Adrenal gland (tissue), 9 donors: ENCODE measurements at regions not wholly inside any gene's neighbourhood (a gene's known extent, or its start where the extent isn't known, plus 50 kb on each side); places are given as distances from the start of the nearest gene placed in this dataset.

Experiments used
- DNase-seq, 7 donors: peaks; one replicate each; pipeline ENCODE4 v3.0.0-alpha.2; 2019 to 2020
- H3K27ac ChIP-seq, 5 donors: fragments of 200-600 bp; sonication (generic) in 4 of 5; 1 replicate in 3 of 5; 2 replicates in 2 of 5; pipeline versions ENCODE4 v1.5.1 to v1.8.0; 2016 to 2020; ENCODE audit warnings: mild to moderate bottlenecking in 1 of 5
- H3K27me3 ChIP-seq: fragments of 200-600 bp; 2 replicates; pipeline ENCODE4 v1.8.0; 2021
- H3K36me3 ChIP-seq, 2 donors: fragments of 200-600 bp; replicated peaks in 1 of 2; 1 replicate in 1 of 2; 2 replicates in 1 of 2; pipeline versions ENCODE4 v1.5.1 to v1.8.0; 2018 to 2022
- H3K4me1 ChIP-seq, 2 donors: fragments of 200-600 bp; replicated peaks in 1 of 2; 1 replicate in 1 of 2; 2 replicates in 1 of 2; pipeline versions ENCODE4 v1.5.1 to v1.8.0; 2018 to 2021
- H3K4me3 ChIP-seq, 4 donors: fragments of 200-600 bp; sonication (generic) in 3 of 4; one replicate each; pipeline ENCODE4 v1.5.1; 2016 to 2018
- H3K9me3 ChIP-seq, 3 donors: fragments of 200-600 bp; sonication (generic) in 1 of 3; replicated peaks in 1 of 3; 1 replicate in 2 of 3; 2 replicates in 1 of 3; pipeline versions ENCODE4 v1.5.1 to v1.8.0; 2016 to 2021
- POLR2A ChIP-seq, 2 donors: fragments of 450-650 bp; IDR thresholded peaks; one replicate each; pipeline ENCODE4 v1.6.1; 2017; ENCODE audit warnings: antibody characterized with exemption in 2 of 2, mild to moderate bottlenecking in 2 of 2, moderate library complexity in 1 of 2
- WGBS, 4 donors: extraction: QIAGEN DNeasy Blood & Tissue Kit in 2 of 4; methylation state at CpG; one replicate each; pipeline versions ENCODE4 v1.1.5 to v1.1.7; 2013 to 2017; 5-methylcytosine and 5-hydroxymethylcytosine counted together
- intact Hi-C, 2 donors: fragments of 100-400 bp; cut with DNase I; formaldehyde crosslinking; loops; one replicate each; pipeline versions ENCODE4 v1.14.1 to v1.15.0; 2022 to 2023
- TF ChIP-seq, protein P1 (sequence below), 6 experiments: fragments of 450-650 bp in 4 of 6; fragments of 200-600 bp in 2 of 6; sonication (generic) in 1 of 6; IDR thresholded peaks; 1 replicate in 5 of 6; 2 replicates in 1 of 6; pipeline versions ENCODE4 v1.5.1 to v1.8.0; 2016 to 2021; ENCODE audit warnings: antibody characterized with exemption in 6 of 6, mild to moderate bottlenecking in 2 of 6, moderate library complexity in 1 of 6
- donor health status: healthy with polysubstance abuse.
- donor health status: Bipolar disorder and iron deficiency.
- donor health status: DM: yes; HTN: yes; CAD: no.
- donor health status: DM: no; HTN: no; CAD: no.
- donor health status: DM: no; HTN: no; CAD: no.

DNA sequence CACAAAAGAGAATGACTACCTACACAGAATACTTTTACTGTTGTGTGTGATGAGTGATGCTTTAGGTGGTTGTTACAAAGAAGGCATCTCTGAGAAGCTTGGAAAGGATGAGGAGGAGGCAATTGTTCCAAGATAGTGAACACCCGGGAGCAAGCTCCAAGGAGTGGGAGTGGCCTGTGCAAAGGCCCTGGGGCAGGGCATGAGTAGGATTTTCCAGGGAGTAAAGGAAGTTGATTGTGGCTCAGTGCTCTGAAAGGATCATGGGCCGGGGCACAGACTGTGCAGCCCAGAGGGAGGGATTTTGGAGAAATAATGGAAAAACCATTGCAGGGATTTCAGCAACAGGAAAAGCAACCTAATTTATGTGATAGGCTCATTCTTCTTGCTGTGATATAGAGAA, 264.3 kb downstream of the CDH26 start:
- Histone ChIP-seq H3K36me3 (no peaks in the 10 kb centered on the region), H3K27ac (no peak overlapping the region), H3K4me3 (no peak overlapping the region), H3K27me3 (no peaks in the 10 kb centered on the region), H3K9me3 (no peaks in the 10 kb centered on the region), H3K4me1 (no peaks in the 10 kb centered on the region)
- no peak for TF ChIP-seq POLR2A (IDR thresholded peaks at IDR 0.05)
- TF ChIP-seq, protein P1, sequence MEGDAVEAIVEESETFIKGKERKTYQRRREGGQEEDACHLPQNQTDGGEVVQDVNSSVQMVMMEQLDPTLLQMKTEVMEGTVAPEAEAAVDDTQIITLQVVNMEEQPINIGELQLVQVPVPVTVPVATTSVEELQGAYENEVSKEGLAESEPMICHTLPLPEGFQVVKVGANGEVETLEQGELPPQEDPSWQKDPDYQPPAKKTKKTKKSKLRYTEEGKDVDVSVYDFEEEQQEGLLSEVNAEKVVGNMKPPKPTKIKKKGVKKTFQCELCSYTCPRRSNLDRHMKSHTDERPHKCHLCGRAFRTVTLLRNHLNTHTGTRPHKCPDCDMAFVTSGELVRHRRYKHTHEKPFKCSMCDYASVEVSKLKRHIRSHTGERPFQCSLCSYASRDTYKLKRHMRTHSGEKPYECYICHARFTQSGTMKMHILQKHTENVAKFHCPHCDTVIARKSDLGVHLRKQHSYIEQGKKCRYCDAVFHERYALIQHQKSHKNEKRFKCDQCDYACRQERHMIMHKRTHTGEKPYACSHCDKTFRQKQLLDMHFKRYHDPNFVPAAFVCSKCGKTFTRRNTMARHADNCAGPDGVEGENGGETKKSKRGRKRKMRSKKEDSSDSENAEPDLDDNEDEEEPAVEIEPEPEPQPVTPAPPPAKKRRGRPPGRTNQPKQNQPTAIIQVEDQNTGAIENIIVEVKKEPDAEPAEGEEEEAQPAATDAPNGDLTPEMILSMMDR (IDR thresholded peaks at IDR 0.05), result no peak
- DNase-seq, result no peak
- WGBS, 4 donors, result 72 to 93% (median 83%) methylated on average over 2 of the region's 2 CpGs
- intact Hi-C loops, result no loop called here

DNA sequence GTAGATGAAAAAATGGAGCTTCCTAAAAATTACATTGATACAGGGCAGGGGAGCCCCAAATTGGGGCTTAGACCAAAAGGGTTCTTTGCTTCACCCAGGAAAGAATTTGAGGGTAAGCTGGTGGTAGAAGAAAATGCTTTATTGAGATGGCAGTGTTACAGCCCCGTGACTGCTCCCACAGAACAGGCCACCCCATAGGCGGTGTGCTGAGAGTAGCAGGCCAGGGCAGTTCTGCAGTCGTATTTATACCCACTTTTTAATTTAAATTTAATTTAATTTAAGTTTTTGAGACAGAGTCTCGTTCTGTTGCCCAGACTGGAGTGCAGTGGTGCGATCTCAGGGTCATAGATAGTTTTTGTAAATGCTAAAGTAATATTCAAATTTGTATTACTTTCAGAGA, 265.0 kb downstream of the CDH26 start:
- TF ChIP-seq, protein P1 (IDR thresholded peaks at IDR 0.05), result no peak
- TF ChIP-seq POLR2A (IDR thresholded peaks at IDR 0.05), result no peak
- intact Hi-C loops, result no loop called here
- no peak for DNase-seq
- Histone ChIP-seq H3K36me3 (no peaks in the 10 kb centered on the region), H3K27me3 (no peaks in the 10 kb centered on the region), H3K27ac (no peak overlapping the region), H3K9me3 (no peaks in the 10 kb centered on the region), H3K4me1 (no peaks in the 10 kb centered on the region), H3K4me3 (no peak overlapping the region)
- 85 to 91% (median 87%) methylated on average over 5 of the region's 5 CpGs for WGBS, 4 donors

DNA sequence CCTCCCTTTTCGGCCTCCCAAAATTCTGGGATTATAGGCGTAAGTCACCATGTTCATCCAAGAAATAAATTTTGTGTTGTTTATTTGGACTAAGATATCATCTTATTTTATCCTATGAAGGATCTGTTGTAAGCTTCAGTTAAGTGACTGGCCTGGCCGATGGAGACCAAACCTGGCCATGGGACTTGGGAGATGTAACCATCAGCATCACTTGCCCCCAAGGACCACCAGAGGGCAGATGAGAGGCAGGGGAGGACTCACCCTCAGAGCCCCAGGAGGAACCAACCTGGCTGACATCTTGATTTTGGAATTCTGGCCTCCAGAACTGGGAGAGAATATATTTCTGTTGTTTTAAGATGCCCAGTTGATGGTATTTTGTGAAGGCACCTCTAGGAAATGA, 266.7 kb downstream of the CDH26 start:
- peak in 2 of 7 donors; percentile 24 to 37 for DNase-seq
- no peak overlapping the region for H3K27ac ChIP-seq
- H3K27me3 ChIP-seq, result no peaks in the 10 kb centered on the region
- intact Hi-C loops, result no loop called here
- no peaks in the 10 kb centered on the region for H3K9me3 ChIP-seq
- WGBS, 4 donors, result 91 to 96% (median 94%) methylated on average over 3 of the region's 3 CpGs
- H3K36me3 ChIP-seq, result no peaks in the 10 kb centered on the region
- no peaks in the 10 kb centered on the region for H3K4me1 ChIP-seq
- no peak overlapping the region for H3K4me3 ChIP-seq
- TF ChIP-seq POLR2A (IDR thresholded peaks at IDR 0.05), result no peak
- TF ChIP-seq, protein P1 (IDR thresholded peaks at IDR 0.05), result peak in 2 of 6 experiments; percentile 10 to 37

DNA sequence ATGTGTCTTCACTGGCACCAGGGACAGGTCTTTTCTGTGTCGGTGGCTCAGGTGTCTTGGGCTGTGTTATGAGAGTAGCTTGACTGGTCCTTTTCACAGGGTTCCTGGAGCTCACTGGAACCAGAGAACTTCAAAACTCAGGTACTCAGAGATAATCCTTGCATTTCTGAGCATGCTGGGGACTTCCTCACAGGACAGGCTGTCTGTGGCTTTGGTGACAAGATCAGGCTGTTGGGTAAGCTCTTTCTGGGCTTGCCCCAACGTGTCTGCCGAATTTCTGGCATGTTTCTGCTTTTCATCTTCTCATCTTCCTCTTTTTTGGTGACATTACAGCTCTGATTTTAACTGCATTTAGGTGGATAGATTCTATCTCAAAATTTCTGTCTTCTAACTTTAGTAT, 270.0 kb downstream of the CDH26 start:
- TF ChIP-seq, protein P1 (IDR thresholded peaks at IDR 0.05), result no peak
- no peak for TF ChIP-seq POLR2A (IDR thresholded peaks at IDR 0.05)
- no peaks in the 10 kb centered on the region for H3K9me3 ChIP-seq
- intact Hi-C loops, result no loop called here
- no peak overlapping the region for H3K27ac ChIP-seq
- H3K4me1 ChIP-seq, result no peaks in the 10 kb centered on the region
- WGBS, 4 donors, result 59 to 66% (median 61%) methylated on average over 3 of the region's 3 CpGs
- no peaks in the 10 kb centered on the region for H3K27me3 ChIP-seq
- peak in 1 of 7 donors; percentile 31 for DNase-seq
- H3K36me3 ChIP-seq, result no peaks in the 10 kb centered on the region
- no peak overlapping the region for H3K4me3 ChIP-seq
